ENCODE measurements at regions not wholly inside any gene's neighbourhood (a gene's known extent, or its start where the extent isn't known, plus 50 kb on each side); places are given as distances from the start of the nearest gene placed in this dataset.

DNA sequence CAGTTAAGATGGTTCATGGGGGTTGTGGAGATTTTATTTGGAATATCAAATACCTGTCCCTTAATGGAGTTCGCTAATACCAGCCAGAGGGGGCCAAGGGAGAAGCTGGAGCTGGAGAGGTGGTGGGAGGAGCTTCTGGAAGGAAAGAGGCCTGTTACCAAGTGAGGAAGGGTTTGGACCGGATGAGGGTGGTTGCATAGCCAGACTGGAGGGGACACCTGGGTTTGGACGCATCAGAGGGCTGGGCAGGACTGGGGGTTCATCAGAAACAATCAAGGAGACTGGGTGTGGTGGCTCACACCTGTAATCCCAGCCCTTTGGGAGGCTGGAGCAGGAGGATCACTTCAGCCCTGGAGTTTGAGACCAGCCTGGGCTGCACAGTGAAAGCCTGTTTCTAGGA, 111.8 kb upstream of the IER5L start:
- TF ChIP-seq, protein P1, sequence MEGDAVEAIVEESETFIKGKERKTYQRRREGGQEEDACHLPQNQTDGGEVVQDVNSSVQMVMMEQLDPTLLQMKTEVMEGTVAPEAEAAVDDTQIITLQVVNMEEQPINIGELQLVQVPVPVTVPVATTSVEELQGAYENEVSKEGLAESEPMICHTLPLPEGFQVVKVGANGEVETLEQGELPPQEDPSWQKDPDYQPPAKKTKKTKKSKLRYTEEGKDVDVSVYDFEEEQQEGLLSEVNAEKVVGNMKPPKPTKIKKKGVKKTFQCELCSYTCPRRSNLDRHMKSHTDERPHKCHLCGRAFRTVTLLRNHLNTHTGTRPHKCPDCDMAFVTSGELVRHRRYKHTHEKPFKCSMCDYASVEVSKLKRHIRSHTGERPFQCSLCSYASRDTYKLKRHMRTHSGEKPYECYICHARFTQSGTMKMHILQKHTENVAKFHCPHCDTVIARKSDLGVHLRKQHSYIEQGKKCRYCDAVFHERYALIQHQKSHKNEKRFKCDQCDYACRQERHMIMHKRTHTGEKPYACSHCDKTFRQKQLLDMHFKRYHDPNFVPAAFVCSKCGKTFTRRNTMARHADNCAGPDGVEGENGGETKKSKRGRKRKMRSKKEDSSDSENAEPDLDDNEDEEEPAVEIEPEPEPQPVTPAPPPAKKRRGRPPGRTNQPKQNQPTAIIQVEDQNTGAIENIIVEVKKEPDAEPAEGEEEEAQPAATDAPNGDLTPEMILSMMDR (IDR thresholded peaks at IDR 0.05) = no peak
- no peak for TF ChIP-seq POLR2A (IDR thresholded peaks at IDR 0.05)
